Endothelial cell (in vitro differentiated cells): ENCODE measurements at regions not wholly inside any gene's neighbourhood (a gene's known extent, or its start where the extent isn't known, plus 50 kb on each side); places are given as distances from the start of the nearest gene placed in this dataset.

ENCODE experiments used
- DNase-seq: peaks from one replicate; pipeline ENCODE4 v3.0.0; 2021; ENCODE audit warnings: low spot score
- H3K27ac Mint-ChIP-seq: one replicate; pipeline ENCODE4 v1.8.0; 2021; ENCODE audit warnings: mixed read lengths, inconsistent platforms; ENCODE audit not compliant: unreplicated experiment
- H3K27me3 Mint-ChIP-seq: one replicate; pipeline ENCODE4 v1.8.0; 2021; ENCODE audit warnings: mild to moderate bottlenecking, moderate library complexity, mixed read lengths, inconsistent platforms; ENCODE audit not compliant: unreplicated experiment
- H3K36me3 Mint-ChIP-seq: one replicate; pipeline ENCODE4 v1.8.0; 2021; ENCODE audit warnings: mild to moderate bottlenecking, low read depth, mixed read lengths, inconsistent platforms; ENCODE audit not compliant: unreplicated experiment
- H3K4me1 Mint-ChIP-seq: one replicate; pipeline ENCODE4 v1.8.0; 2021; ENCODE audit warnings: mild to moderate bottlenecking, mixed read lengths, inconsistent platforms; ENCODE audit not compliant: unreplicated experiment
- H3K4me3 Mint-ChIP-seq: one replicate; pipeline ENCODE4 v1.8.0; 2021; ENCODE audit warnings: mild to moderate bottlenecking, mixed read lengths, inconsistent platforms; ENCODE audit not compliant: unreplicated experiment
- H3K9me3 Mint-ChIP-seq: one replicate; pipeline ENCODE4 v1.8.0; 2021; ENCODE audit warnings: mixed read lengths, inconsistent platforms; ENCODE audit not compliant: unreplicated experiment
- TF ChIP-seq, protein P1 (sequence below): fragments of 200-600 bp; sonication (generic); IDR thresholded peaks from one replicate; pipeline ENCODE4 v1.5.0; 2021; ENCODE audit warnings: antibody characterized with exemption; ENCODE audit not compliant: unreplicated experiment

DNA sequence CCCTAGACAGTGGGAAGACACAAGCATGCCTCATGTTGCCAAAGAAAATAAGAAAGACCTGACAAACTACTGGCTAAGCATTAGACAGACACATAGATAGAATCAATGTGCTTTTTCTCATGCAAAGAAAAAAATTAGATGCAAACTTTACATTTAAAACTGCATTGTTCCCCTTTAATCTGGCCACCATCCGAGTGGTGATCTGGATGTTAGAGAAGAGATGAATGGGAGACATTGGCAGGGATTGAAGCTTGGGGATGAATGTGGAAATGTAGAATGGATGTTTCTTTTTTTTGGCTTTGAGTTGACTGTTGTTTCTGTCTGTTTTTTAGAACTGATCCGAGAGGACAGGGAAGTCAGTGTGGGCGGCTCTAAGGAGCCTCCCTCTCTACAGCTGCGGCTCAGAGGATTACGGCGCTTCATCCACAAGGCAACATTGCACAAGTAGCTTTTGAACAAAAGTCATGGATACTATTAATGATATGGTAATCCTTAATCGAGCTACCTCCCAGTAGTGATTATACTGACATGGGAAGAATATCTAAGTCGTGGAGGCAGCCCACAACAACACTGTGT lies 53.0 kb downstream of the HELT start:
- DNase-seq: no peak
- Mint-ChIP-seq H3K4me3 (no peak overlapping the region), H3K9me3 (no peaks in the 10 kb centered on the region), H3K4me1 (no peaks in the 10 kb centered on the region), H3K36me3 (no peaks in the 10 kb centered on the region), H3K27ac (no peak overlapping the region), H3K27me3 (no peaks in the 10 kb centered on the region)
- TF ChIP-seq, protein P1, sequence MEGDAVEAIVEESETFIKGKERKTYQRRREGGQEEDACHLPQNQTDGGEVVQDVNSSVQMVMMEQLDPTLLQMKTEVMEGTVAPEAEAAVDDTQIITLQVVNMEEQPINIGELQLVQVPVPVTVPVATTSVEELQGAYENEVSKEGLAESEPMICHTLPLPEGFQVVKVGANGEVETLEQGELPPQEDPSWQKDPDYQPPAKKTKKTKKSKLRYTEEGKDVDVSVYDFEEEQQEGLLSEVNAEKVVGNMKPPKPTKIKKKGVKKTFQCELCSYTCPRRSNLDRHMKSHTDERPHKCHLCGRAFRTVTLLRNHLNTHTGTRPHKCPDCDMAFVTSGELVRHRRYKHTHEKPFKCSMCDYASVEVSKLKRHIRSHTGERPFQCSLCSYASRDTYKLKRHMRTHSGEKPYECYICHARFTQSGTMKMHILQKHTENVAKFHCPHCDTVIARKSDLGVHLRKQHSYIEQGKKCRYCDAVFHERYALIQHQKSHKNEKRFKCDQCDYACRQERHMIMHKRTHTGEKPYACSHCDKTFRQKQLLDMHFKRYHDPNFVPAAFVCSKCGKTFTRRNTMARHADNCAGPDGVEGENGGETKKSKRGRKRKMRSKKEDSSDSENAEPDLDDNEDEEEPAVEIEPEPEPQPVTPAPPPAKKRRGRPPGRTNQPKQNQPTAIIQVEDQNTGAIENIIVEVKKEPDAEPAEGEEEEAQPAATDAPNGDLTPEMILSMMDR: no peak

DNA sequence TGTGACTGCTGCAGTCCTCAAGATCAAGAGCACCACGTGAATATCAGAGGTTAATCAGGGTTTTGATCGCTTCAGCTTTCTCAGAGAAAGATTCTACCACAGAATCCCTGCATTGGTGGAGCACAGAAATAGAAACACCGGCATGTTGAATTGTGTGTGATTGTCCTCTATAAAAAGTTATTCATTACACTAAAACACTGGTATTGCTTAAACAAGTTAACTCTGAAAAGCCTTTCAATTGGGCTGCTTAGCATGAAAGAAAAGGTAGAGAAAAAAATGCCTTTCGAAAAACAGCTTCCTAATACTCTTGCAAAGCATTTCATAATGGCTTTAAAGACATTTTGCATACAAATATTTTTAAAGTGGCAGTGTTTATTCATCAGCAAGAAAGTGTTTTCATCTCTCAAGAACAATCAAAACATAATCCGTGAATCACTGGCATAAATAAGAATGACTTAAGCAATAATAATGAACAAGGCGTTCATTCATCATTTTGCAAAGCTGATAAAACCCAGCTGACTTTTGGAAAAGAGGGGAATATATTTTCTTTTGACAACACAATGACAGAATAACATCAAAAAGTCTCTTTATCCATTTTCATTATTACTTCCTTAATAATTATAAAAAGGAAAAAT lies 61.1 kb downstream of the HELT start:
- no peak overlapping the region for H3K27ac Mint-ChIP-seq
- no peaks in the 10 kb centered on the region for H3K27me3 Mint-ChIP-seq
- H3K9me3 Mint-ChIP-seq: no peaks in the 10 kb centered on the region
- H3K36me3 Mint-ChIP-seq: no peaks in the 10 kb centered on the region
- TF ChIP-seq, protein P1: no peak
- DNase-seq: no peak
- no peaks in the 10 kb centered on the region for H3K4me1 Mint-ChIP-seq
- no peak overlapping the region for H3K4me3 Mint-ChIP-seq

DNA sequence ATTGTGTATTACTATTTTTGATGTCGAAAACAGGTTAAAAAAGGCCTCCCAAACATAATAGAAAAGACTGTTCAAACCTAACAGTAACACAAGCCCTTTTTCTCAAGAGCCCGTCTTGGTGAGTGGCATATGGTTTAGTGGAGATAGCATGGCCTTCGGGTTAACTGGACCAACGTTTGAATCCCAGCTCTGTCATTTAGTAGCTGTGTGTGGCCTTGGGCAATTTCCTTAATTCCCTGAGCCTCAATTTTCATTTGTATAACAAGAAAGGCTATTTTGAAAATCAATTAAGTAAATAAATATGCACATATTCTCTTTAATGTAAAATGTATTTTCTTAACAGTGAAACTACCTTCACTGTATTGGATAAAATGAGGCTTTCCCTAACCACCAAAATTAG lies 62.3 kb downstream of the HELT start:
- TF ChIP-seq, protein P1: no peak
- no peaks in the 10 kb centered on the region for H3K27me3 Mint-ChIP-seq
- no peak overlapping the region for H3K4me3 Mint-ChIP-seq
- no peaks in the 10 kb centered on the region for H3K4me1 Mint-ChIP-seq
- no peak for DNase-seq
- H3K36me3 Mint-ChIP-seq: no peaks in the 10 kb centered on the region
- H3K9me3 Mint-ChIP-seq: no peaks in the 10 kb centered on the region
- H3K27ac Mint-ChIP-seq: no peak overlapping the region

- H3K4me1 Mint-ChIP-seq: peaks cover 3% of the 10 kb centered on the region
- TF ChIP-seq, protein P1: no peak
- no peaks in the 10 kb centered on the region for H3K9me3 Mint-ChIP-seq
- no peaks in the 10 kb centered on the region for H3K36me3 Mint-ChIP-seq
- H3K27me3 Mint-ChIP-seq: no peaks in the 10 kb centered on the region
- no peak for DNase-seq
- H3K4me3 Mint-ChIP-seq: no peak overlapping the region
- H3K27ac Mint-ChIP-seq: no peak overlapping the region
Observed at GRCh38 chr4:185082561-185082960, 60.5 kb upstream of the SLC25A4 start.

DNA sequence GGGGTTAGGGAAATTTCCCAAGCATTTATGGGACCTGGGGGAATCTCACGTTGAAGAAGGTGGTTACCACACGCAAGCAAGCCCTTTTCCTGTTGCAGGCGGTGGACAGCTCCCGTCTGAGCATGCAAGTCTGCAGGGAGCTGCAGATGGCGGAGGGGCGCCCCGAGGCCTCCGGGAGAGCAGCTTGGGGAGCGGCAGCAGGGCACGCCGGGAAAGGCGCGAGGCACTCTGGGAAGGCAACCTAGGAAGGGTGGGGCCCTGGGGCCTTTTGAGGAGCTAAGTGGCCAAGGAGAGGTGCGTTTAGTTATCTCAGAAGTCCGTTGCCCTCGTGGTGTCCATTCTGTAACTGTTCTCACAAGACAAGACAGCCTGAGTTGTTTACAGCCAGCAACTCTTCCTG lies 57.0 kb upstream of the SLC25A4 start:
- TF ChIP-seq, protein P1: no peak
- Mint-ChIP-seq H3K4me1 (peaks cover 3% of the 10 kb centered on the region), H3K27me3 (no peaks in the 10 kb centered on the region), H3K9me3 (no peaks in the 10 kb centered on the region), H3K27ac (no peak overlapping the region), H3K36me3 (no peaks in the 10 kb centered on the region), H3K4me3 (no peak overlapping the region)
- peak; percentile 11 for DNase-seq
